ENCODE measurements at regions not wholly inside any gene's neighbourhood (a gene's known extent, or its start where the extent isn't known, plus 50 kb on each side); places are given as distances from the start of the nearest gene placed in this dataset.

- TF ChIP-seq EZH2phosphoT487 (IDR thresholded peaks at IDR 0.05; ENCODE audit: borderline replicate concordance, low read depth) (no peak), CHD2 (IDR thresholded peaks at IDR 0.05; ENCODE audit: low read length, partially characterized antibody) (no peak), POLR2AphosphoS5 (IDR thresholded peaks at IDR 0.05; ENCODE audit: low read depth, low read length) (no peak)
Measured at GRCh38 chr1:222899471-222899870, 84.6 kb downstream of the DISP1 start.
